Cardiac muscle cell (in vitro differentiated cells and primary cell): ENCODE measurements at regions not wholly inside any gene's neighbourhood (a gene's known extent, or its start where the extent isn't known, plus 50 kb on each side); places are given as distances from the start of the nearest gene placed in this dataset.
A peak's percentile ranks its signal among the peaks of the same experiment; 100 is the strongest.
"Not testable (repeated sequence)": the region's sequence is repeated elsewhere in the genome, so short reads cannot be mapped to it uniquely, and the experiment has no call there.

Experiments used
- DNase-seq, 2 donors: peaks; one replicate each; pipeline versions ENCODE4 v3.0.0 to v3.0.0-alpha.2; 2010 to 2017; ENCODE audit warnings: low read depth in 1 of 2, low spot score in 1 of 2
- H3K27ac ChIP-seq: fragments of 200-600 bp; sonication (generic); 2 replicates; pipeline ENCODE4 v1.5.1; 2016
- H3K27me3 ChIP-seq: fragments of 200-600 bp; sonication (generic); 2 replicates; pipeline ENCODE4 v1.6.0; 2016; ENCODE audit warnings: control low read depth
- H3K36me3 ChIP-seq: fragments of 200-600 bp; sonication (generic); 2 replicates; pipeline ENCODE4 v1.5.1; 2016; ENCODE audit warnings: control low read depth
- H3K4me1 ChIP-seq: fragments of 200-600 bp; sonication (generic); 2 replicates; pipeline ENCODE4 v1.8.1; 2017; ENCODE audit warnings: low read depth, mild to moderate bottlenecking, mixed run types
- H3K4me3 ChIP-seq: fragments of 200-600 bp; sonication (generic); 2 replicates; pipeline ENCODE4 v1.5.1; 2016; ENCODE audit warnings: mild to moderate bottlenecking
- H3K9me3 ChIP-seq: fragments of 200-600 bp; sonication (generic); 2 replicates; pipeline ENCODE4 v1.5.1; 2017; ENCODE audit warnings: low read depth, mild to moderate bottlenecking, control low read depth
- CTCF ChIP-seq: IDR thresholded peaks from 2 replicates; pipeline ENCODE4 v1.5.1; 2012; ENCODE audit warnings: low read depth, mild to moderate bottlenecking, low read length

GRCh38 chr6:140711019-140711613 lies 1336.7 kb upstream of the CITED2 start:
- no peaks in the 10 kb centered on the region for H3K27me3 ChIP-seq
- H3K4me1 ChIP-seq, result no peaks in the 10 kb centered on the region
- H3K9me3 ChIP-seq, result no peaks in the 10 kb centered on the region
- H3K4me3 ChIP-seq, result no peak overlapping the region
- no peaks in the 10 kb centered on the region for H3K36me3 ChIP-seq
- TF ChIP-seq CTCF, result no peak
- DNase-seq, result no peak
- H3K27ac ChIP-seq, result no peak overlapping the region

- no peak overlapping the region for H3K4me3 ChIP-seq
- peak in 1 of 2 donors; percentile 62 for DNase-seq
Measured at GRCh38 chr6:140708441-140708840, 1334.0 kb upstream of the CITED2 start.

GRCh38 chr6:140704008-140704407 lies 1329.6 kb upstream of the CITED2 start:
- not testable (repeated sequence) for H3K9me3 ChIP-seq, H3K4me3 ChIP-seq, H3K36me3 ChIP-seq, DNase-seq, H3K4me1 ChIP-seq, H3K27ac ChIP-seq, H3K27me3 ChIP-seq

More at GRCh38 chr6:140708441-140708840, 1334.0 kb upstream of the CITED2 start:
- no peak overlapping the region for H3K27ac ChIP-seq
- H3K9me3 ChIP-seq, result no peaks in the 10 kb centered on the region
- no peaks in the 10 kb centered on the region for H3K4me1 ChIP-seq
- no peak for TF ChIP-seq CTCF
- no peaks in the 10 kb centered on the region for H3K36me3 ChIP-seq
- no peaks in the 10 kb centered on the region for H3K27me3 ChIP-seq

GRCh38 chr6:140697585-140697984 lies 1323.1 kb upstream of the CITED2 start:
- Histone ChIP-seq H3K4me3 (no peak overlapping the region), H3K27ac (no peak overlapping the region), H3K4me1 (no peaks in the 10 kb centered on the region), H3K27me3 (no peaks in the 10 kb centered on the region), H3K36me3 (no peaks in the 10 kb centered on the region), H3K9me3 (no peaks in the 10 kb centered on the region)
- no peak for DNase-seq
- TF ChIP-seq CTCF, result no peak

- H3K4me3 ChIP-seq, result no peak overlapping the region
- H3K27me3 ChIP-seq, result no peaks in the 10 kb centered on the region
- no peaks in the 10 kb centered on the region for H3K9me3 ChIP-seq
- H3K4me1 ChIP-seq, result no peaks in the 10 kb centered on the region
- no peak for TF ChIP-seq CTCF
- no peaks in the 10 kb centered on the region for H3K36me3 ChIP-seq
- H3K27ac ChIP-seq, result no peak overlapping the region
- DNase-seq, result peak in 1 of 2 donors; percentile 12
Measured at GRCh38 chr6:140684776-140685550, 1310.5 kb upstream of the CITED2 start.

- no peak for TF ChIP-seq CTCF
- no peak overlapping the region for H3K4me3 ChIP-seq
- H3K36me3 ChIP-seq, result no peaks in the 10 kb centered on the region
- no peak overlapping the region for H3K27ac ChIP-seq
- H3K4me1 ChIP-seq, result no peaks in the 10 kb centered on the region
- no peak for DNase-seq
- H3K9me3 ChIP-seq, result no peaks in the 10 kb centered on the region
- no peaks in the 10 kb centered on the region for H3K27me3 ChIP-seq
Measured at GRCh38 chr6:140677781-140678528, 1303.5 kb upstream of the CITED2 start.
